Gastroesophageal sphincter (tissue), 4 donors: ENCODE measurements at regions not wholly inside any gene's neighbourhood (a gene's known extent, or its start where the extent isn't known, plus 50 kb on each side); places are given as distances from the start of the nearest gene placed in this dataset.

Experiments used
- ATAC-seq: fragments of 150-250 bp; one replicate; pipeline ENCODE4 v1.9.1; 2016; ENCODE audit warnings: mild to moderate bottlenecking, moderate library complexity
- H3K27ac ChIP-seq, 4 donors: fragments of 200-600 bp; sonication (generic) in 3 of 4; 1 replicate in 3 of 4; 2 replicates in 1 of 4; pipeline ENCODE4 v1.5.1; 2016 to 2019
- H3K27me3 ChIP-seq: fragments of 200-600 bp; sonication (generic); one replicate; pipeline ENCODE4 v1.5.1; 2019
- H3K36me3 ChIP-seq, 2 donors: fragments of 200-600 bp; sonication (generic); one replicate each; pipeline ENCODE4 v1.5.1; 2019; ENCODE audit warnings: control low read depth in 1 of 2
- H3K4me1 ChIP-seq, 3 donors: fragments of 200-600 bp; sonication (generic); 1 replicate in 2 of 3; 2 replicates in 1 of 3; pipeline ENCODE4 v1.5.1; 2016 to 2019; ENCODE audit warnings: control low read depth in 2 of 3
- H3K4me3 ChIP-seq, 2 donors: fragments of 200-600 bp; sonication (generic); one replicate each; pipeline ENCODE4 v1.5.1; 2019; ENCODE audit warnings: mild to moderate bottlenecking in 1 of 2, moderate library complexity in 1 of 2
- H3K9me3 ChIP-seq, 3 donors: fragments of 200-600 bp; sonication (generic); one replicate each; pipeline ENCODE4 v1.5.1; 2017 to 2019; ENCODE audit warnings: control low read depth in 2 of 3
- EP300 ChIP-seq: sonication (generic); formaldehyde crosslinking; IDR thresholded peaks from one replicate; pipeline ENCODE4 v1.6.1; 2017; ENCODE audit warnings: antibody characterized with exemption, mild to moderate bottlenecking
- POLR2A ChIP-seq, 2 donors: fragments of 450-650 bp; IDR thresholded peaks; one replicate each; pipeline ENCODE4 v1.6.1; 2017; ENCODE audit warnings: antibody characterized with exemption in 2 of 2, mild to moderate bottlenecking in 2 of 2, moderate library complexity in 1 of 2
- POLR2AphosphoS5 ChIP-seq: sonication (generic); formaldehyde crosslinking; IDR thresholded peaks from one replicate; pipeline ENCODE4 v1.6.1; 2017; ENCODE audit warnings: antibody characterized with exemption
- WGBS, 2 donors: methylation state at CpG; one replicate each; pipeline ENCODE4 v1.1.5; 2018; ENCODE audit warnings: low coverage in 1 of 2; 5-methylcytosine and 5-hydroxymethylcytosine counted together
- TF ChIP-seq, protein P1 (sequence below), 4 experiments: fragments of 200-600 bp in 2 of 4; fragments of 450-650 bp in 2 of 4; sonication (generic) in 1 of 4; IDR thresholded peaks; one replicate each; pipeline ENCODE4 v1.5.1; 2017 to 2019; ENCODE audit warnings: antibody characterized with exemption in 4 of 4, mild to moderate bottlenecking in 2 of 4, moderate library complexity in 2 of 4

GRCh38 chr15:79373113-79373512 is 59.0 kb upstream of the MINAR1 start:
- no peak for ATAC-seq
- WGBS, 2 donors, result 0 to 45% methylated on average over 1 of the region's 1 CpG
- TF ChIP-seq, protein P1, sequence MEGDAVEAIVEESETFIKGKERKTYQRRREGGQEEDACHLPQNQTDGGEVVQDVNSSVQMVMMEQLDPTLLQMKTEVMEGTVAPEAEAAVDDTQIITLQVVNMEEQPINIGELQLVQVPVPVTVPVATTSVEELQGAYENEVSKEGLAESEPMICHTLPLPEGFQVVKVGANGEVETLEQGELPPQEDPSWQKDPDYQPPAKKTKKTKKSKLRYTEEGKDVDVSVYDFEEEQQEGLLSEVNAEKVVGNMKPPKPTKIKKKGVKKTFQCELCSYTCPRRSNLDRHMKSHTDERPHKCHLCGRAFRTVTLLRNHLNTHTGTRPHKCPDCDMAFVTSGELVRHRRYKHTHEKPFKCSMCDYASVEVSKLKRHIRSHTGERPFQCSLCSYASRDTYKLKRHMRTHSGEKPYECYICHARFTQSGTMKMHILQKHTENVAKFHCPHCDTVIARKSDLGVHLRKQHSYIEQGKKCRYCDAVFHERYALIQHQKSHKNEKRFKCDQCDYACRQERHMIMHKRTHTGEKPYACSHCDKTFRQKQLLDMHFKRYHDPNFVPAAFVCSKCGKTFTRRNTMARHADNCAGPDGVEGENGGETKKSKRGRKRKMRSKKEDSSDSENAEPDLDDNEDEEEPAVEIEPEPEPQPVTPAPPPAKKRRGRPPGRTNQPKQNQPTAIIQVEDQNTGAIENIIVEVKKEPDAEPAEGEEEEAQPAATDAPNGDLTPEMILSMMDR (IDR thresholded peaks at IDR 0.05), result no peak
- TF ChIP-seq EP300 (no peak), POLR2AphosphoS5 (no peak), POLR2A (IDR thresholded peaks at IDR 0.05) (no peak)
- H3K27ac ChIP-seq, result no peak overlapping the region
- no peaks in the 10 kb centered on the region for H3K36me3 ChIP-seq
- no peak overlapping the region for H3K4me3 ChIP-seq
- H3K4me1 ChIP-seq, result no peaks in the 10 kb centered on the region
- no peaks in the 10 kb centered on the region for H3K27me3 ChIP-seq
- no peaks in the 10 kb centered on the region for H3K9me3 ChIP-seq

DNA sequence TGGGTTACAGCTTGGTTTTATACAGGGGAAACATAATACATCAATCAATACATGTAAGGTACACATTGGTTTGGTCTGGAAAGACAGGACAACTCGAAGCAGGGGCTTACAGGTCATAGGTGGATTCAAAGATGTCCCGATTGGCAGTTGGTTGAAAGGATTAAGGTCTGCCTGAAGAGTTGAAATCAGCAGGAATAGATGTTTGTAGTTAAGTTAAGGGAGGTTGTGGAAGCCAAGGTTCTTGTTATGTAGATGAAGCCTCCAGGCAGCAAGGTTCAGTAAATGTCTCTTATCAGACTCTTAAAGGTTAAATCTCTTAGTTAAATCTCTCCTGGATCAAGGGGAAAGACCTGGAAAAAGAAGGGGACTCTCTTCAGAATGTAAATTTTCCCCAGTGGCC is 58.4 kb upstream of the MINAR1 start:
- Histone ChIP-seq H3K4me3 (no peak overlapping the region), H3K27me3 (no peaks in the 10 kb centered on the region), H3K4me1 (no peaks in the 10 kb centered on the region), H3K9me3 (no peaks in the 10 kb centered on the region), H3K27ac (no peak overlapping the region), H3K36me3 (no peaks in the 10 kb centered on the region)
- TF ChIP-seq POLR2AphosphoS5 (no peak), POLR2A (IDR thresholded peaks at IDR 0.05) (no peak), EP300 (no peak)
- TF ChIP-seq, protein P1 (IDR thresholded peaks at IDR 0.05), result no peak
- WGBS, 2 donors, result 59% methylated on average over 2 of the region's 2 CpGs
- ATAC-seq, result no peak

DNA sequence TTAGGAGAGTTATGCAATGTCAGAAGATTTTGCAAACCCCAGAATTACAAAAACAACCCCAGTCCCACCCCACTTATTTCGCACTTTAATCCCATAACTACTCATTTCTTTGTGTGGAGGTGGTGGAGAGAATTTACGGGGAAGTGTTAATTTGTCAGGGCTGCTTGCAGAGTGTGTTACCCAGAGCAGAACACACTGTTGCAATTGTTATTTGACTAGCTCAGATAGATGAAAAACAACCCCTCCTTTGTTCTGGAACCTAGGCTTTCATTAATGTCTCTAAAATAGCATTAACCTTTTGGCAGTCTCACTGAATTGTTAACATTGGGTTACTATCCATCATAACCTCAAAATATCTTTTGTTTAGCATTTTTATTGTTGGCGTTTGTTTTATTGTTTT is 55.8 kb upstream of the MINAR1 start:
- no peaks in the 10 kb centered on the region for H3K36me3 ChIP-seq
- H3K27me3 ChIP-seq, result no peaks in the 10 kb centered on the region
- H3K27ac ChIP-seq, result no peak overlapping the region
- no peaks in the 10 kb centered on the region for H3K4me1 ChIP-seq
- no peaks in the 10 kb centered on the region for H3K9me3 ChIP-seq
- 84 to 90% methylated on average over 2 to 3 of the region's 3 CpGs for WGBS, 2 donors
- no peak for TF ChIP-seq POLR2AphosphoS5
- no peak for TF ChIP-seq EP300
- no peak for TF ChIP-seq POLR2A (IDR thresholded peaks at IDR 0.05)
- TF ChIP-seq, protein P1 (IDR thresholded peaks at IDR 0.05), result no peak
- no peak overlapping the region for H3K4me3 ChIP-seq
- ATAC-seq, result no peak

- Histone ChIP-seq H3K27ac (no peak overlapping the region), H3K27me3 (no peaks in the 10 kb centered on the region), H3K9me3 (no peaks in the 10 kb centered on the region), H3K4me1 (no peaks in the 10 kb centered on the region), H3K36me3 (no peaks in the 10 kb centered on the region), H3K4me3 (no peak overlapping the region)
- 88 to 92% methylated on average over 3 of the region's 3 CpGs for WGBS, 2 donors
- ATAC-seq, result no peak
- TF ChIP-seq POLR2A (IDR thresholded peaks at IDR 0.05) (no peak), POLR2AphosphoS5 (no peak), EP300 (no peak)
- TF ChIP-seq, protein P1 (IDR thresholded peaks at IDR 0.05), result no peak
Measured at GRCh38 chr15:79378394-79379109, 53.6 kb upstream of the MINAR1 start.

DNA sequence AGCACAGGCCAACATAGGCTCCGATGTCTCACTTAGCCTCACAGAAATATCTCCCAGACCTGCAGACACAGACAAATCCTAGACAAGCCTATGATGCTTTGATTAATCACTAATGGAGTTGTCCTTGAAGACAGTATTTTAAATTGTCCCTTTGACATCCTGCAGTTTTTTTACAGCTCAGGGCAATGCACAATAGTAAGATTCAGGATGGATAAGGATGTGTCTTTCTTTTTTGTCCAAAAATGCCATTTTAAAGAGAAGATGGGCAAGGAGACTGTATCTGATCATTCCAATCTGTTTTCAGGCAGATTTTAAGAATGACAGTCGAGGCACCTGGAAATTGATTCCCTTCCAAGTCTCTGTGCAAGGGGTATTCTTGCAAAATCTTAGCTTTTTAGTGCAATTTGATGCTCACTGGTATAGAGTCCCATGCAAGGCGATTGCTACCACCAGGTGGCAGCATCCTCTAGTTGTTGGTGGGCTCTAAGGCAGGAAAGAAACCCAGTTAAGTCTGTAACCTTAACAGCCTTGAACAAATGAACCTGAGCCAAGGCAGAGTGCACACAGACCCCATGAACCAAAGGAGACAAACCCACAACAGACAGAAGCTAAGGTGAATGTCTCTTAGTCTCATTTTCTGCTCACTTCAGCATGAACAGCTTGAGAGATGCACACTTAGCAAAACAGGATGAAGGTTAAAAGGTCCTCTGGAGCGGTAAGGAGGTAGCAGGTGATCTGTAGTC is 51.2 kb upstream of the MINAR1 start:
- no peaks in the 10 kb centered on the region for H3K36me3 ChIP-seq
- no peak overlapping the region for H3K27ac ChIP-seq
- no peaks in the 10 kb centered on the region for H3K9me3 ChIP-seq
- peak; percentile 69 for ATAC-seq
- no peaks in the 10 kb centered on the region for H3K4me1 ChIP-seq
- 33 to 41% methylated on average over 3 to 4 of the region's 4 CpGs for WGBS, 2 donors
- no peak overlapping the region for H3K4me3 ChIP-seq
- TF ChIP-seq, protein P1 (IDR thresholded peaks at IDR 0.05), result peak; percentile 71 to 87 (median 74)
- TF ChIP-seq POLR2A (IDR thresholded peaks at IDR 0.05), result no peak
- no peaks in the 10 kb centered on the region for H3K27me3 ChIP-seq
